IgD-negative memory B cell (primary cell): ENCODE measurements at regions not wholly inside any gene's neighbourhood (a gene's known extent, or its start where the extent isn't known, plus 50 kb on each side); places are given as distances from the start of the nearest gene placed in this dataset.

Experiments used
- H3K27ac Mint-ChIP-seq, 3 donors: one replicate each; pipeline ENCODE4 v1.8.0; 2020 to 2022; ENCODE audit warnings: mild to moderate bottlenecking in 3 of 3, mixed read lengths in 3 of 3, moderate library complexity in 1 of 3
- H3K27me3 Mint-ChIP-seq: one replicate; pipeline ENCODE4 v1.8.0; 2021; ENCODE audit warnings: mixed read lengths
- H3K36me3 Mint-ChIP-seq: one replicate; pipeline ENCODE4 v1.8.0; 2020; ENCODE audit warnings: mild to moderate bottlenecking, mixed read lengths
- H3K4me1 Mint-ChIP-seq, 3 donors: one replicate each; pipeline ENCODE4 v1.8.0; 2020 to 2022; ENCODE audit warnings: mixed read lengths in 3 of 3, mild to moderate bottlenecking in 1 of 3
- H3K4me3 Mint-ChIP-seq, 4 donors: one replicate each; pipeline ENCODE4 v1.8.0; 2020 to 2022; ENCODE audit warnings: mild to moderate bottlenecking in 4 of 4, mixed read lengths in 4 of 4, moderate library complexity in 3 of 4
- H3K9me3 Mint-ChIP-seq, 3 donors: one replicate each; pipeline ENCODE4 v1.8.0; 2020 to 2021; ENCODE audit warnings: mixed read lengths in 3 of 3, mild to moderate bottlenecking in 1 of 3

- Mint-ChIP-seq H3K27ac (no peak overlapping the region), H3K9me3 (no peaks in the 10 kb centered on the region), H3K27me3 (no peaks in the 10 kb centered on the region)
Observed at GRCh38 chr3:181885868-181886630, 174.3 kb downstream of the SOX2 start.

GRCh38 chr3:181886676-181887075, 175.0 kb downstream of the SOX2 start:
- Mint-ChIP-seq H3K4me1 (no peaks in the 10 kb centered on the region), H3K4me3 (no peak overlapping the region), H3K27ac (no peak overlapping the region), H3K9me3 (no peaks in the 10 kb centered on the region), H3K27me3 (no peaks in the 10 kb centered on the region), H3K36me3 (no peaks in the 10 kb centered on the region)

More at GRCh38 chr3:181885868-181886630, 174.3 kb downstream of the SOX2 start:
- H3K36me3 Mint-ChIP-seq: no peaks in the 10 kb centered on the region
- H3K4me1 Mint-ChIP-seq: no peaks in the 10 kb centered on the region
- no peak overlapping the region for H3K4me3 Mint-ChIP-seq

- Mint-ChIP-seq H3K27ac (no peak overlapping the region), H3K9me3 (no peaks in the 10 kb centered on the region), H3K4me3 (no peak overlapping the region), H3K36me3 (no peaks in the 10 kb centered on the region), H3K27me3 (no peaks in the 10 kb centered on the region), H3K4me1 (no peaks in the 10 kb centered on the region)
Observed at GRCh38 chr3:181887685-181888084, 176.0 kb downstream of the SOX2 start.

GRCh38 chr3:181888234-181888633, 176.5 kb downstream of the SOX2 start:
- Mint-ChIP-seq H3K27me3 (no peaks in the 10 kb centered on the region), H3K27ac (no peak overlapping the region), H3K4me1 (no peaks in the 10 kb centered on the region), H3K36me3 (no peaks in the 10 kb centered on the region), H3K9me3 (no peaks in the 10 kb centered on the region), H3K4me3 (no peak overlapping the region)

GRCh38 chr3:181892848-181893247, 181.1 kb downstream of the SOX2 start:
- Mint-ChIP-seq H3K9me3 (no peaks in the 10 kb centered on the region), H3K36me3 (peaks cover 2% of the 10 kb centered on the region), H3K4me1 (peaks cover 0 to 4% (median 0%) of the 10 kb centered on the region in 3 donors), H3K27ac (no peak overlapping the region), H3K27me3 (no peaks in the 10 kb centered on the region), H3K4me3 (no peak overlapping the region)

- H3K27ac Mint-ChIP-seq: no peak overlapping the region
- peaks cover 0 to 4% (median 2%) of the 10 kb centered on the region in 3 donors for H3K4me1 Mint-ChIP-seq
- H3K9me3 Mint-ChIP-seq: no peaks in the 10 kb centered on the region
- H3K4me3 Mint-ChIP-seq: no peak overlapping the region
- H3K27me3 Mint-ChIP-seq: no peaks in the 10 kb centered on the region
- H3K36me3 Mint-ChIP-seq: peaks cover 2% of the 10 kb centered on the region
Observed at GRCh38 chr3:181896605-181897004, 184.9 kb downstream of the SOX2 start.

- Mint-ChIP-seq H3K27ac (no peak overlapping the region), H3K4me3 (no peak overlapping the region), H3K9me3 (no peaks in the 10 kb centered on the region), H3K27me3 (no peaks in the 10 kb centered on the region), H3K4me1 (peaks cover 0 to 4% (median 2%) of the 10 kb centered on the region in 3 donors), H3K36me3 (peaks cover 1% of the 10 kb centered on the region)
Observed at GRCh38 chr3:181899702-181900101, 188.0 kb downstream of the SOX2 start.

GRCh38 chr3:181901626-181902025, 189.9 kb downstream of the SOX2 start:
- no peak overlapping the region for H3K4me3 Mint-ChIP-seq
- H3K36me3 Mint-ChIP-seq: no peaks in the 10 kb centered on the region
- H3K4me1 Mint-ChIP-seq: peaks cover 5 to 7% (median 5%) of the 10 kb centered on the region in 3 donors
- H3K27me3 Mint-ChIP-seq: no peaks in the 10 kb centered on the region
- no peak overlapping the region for H3K27ac Mint-ChIP-seq
- H3K9me3 Mint-ChIP-seq: no peaks in the 10 kb centered on the region

GRCh38 chr3:181906338-181906737, 194.6 kb downstream of the SOX2 start:
- Mint-ChIP-seq H3K4me1 (peaks cover 7 to 15% (median 11%) of the 10 kb centered on the region in 3 donors), H3K4me3 (peak overlapping the region in 3 of 4 donors; percentile 8 to 34 (median 31)), H3K9me3 (peaks cover 0 to 1% (median 0%) of the 10 kb centered on the region in 3 donors), H3K36me3 (no peaks in the 10 kb centered on the region), H3K27ac (peak overlapping the region in 2 of 3 donors; percentile 22 to 68), H3K27me3 (peaks cover 3% of the 10 kb centered on the region)

- Mint-ChIP-seq H3K36me3 (no peaks in the 10 kb centered on the region), H3K9me3 (peaks cover 0 to 1% (median 0%) of the 10 kb centered on the region in 3 donors), H3K4me1 (peaks cover 7 to 15% (median 11%) of the 10 kb centered on the region in 3 donors), H3K27me3 (peaks cover 3% of the 10 kb centered on the region), H3K27ac (no peak overlapping the region), H3K4me3 (no peak overlapping the region)
Observed at GRCh38 chr3:181909241-181909640, 197.5 kb downstream of the SOX2 start.

GRCh38 chr3:181912384-181912783, 200.7 kb downstream of the SOX2 start:
- H3K27ac Mint-ChIP-seq: no peak overlapping the region
- H3K9me3 Mint-ChIP-seq: peaks cover 0 to under 1% (median 0%) of the 10 kb centered on the region in 3 donors
- H3K27me3 Mint-ChIP-seq: peaks cover under 1% of the 10 kb centered on the region
- H3K4me3 Mint-ChIP-seq: no peak overlapping the region
- H3K4me1 Mint-ChIP-seq: peaks cover under 1 to 6% (median 5%) of the 10 kb centered on the region in 3 donors
- no peaks in the 10 kb centered on the region for H3K36me3 Mint-ChIP-seq

- Mint-ChIP-seq H3K36me3 (no peaks in the 10 kb centered on the region), H3K9me3 (no peaks in the 10 kb centered on the region), H3K4me1 (peaks cover 0 to 4% (median 3%) of the 10 kb centered on the region in 3 donors), H3K4me3 (no peak overlapping the region), H3K27ac (no peak overlapping the region), H3K27me3 (no peaks in the 10 kb centered on the region)
Observed at GRCh38 chr3:181913254-181913653, 201.5 kb downstream of the SOX2 start.

GRCh38 chr3:181915551-181915950, 203.8 kb downstream of the SOX2 start:
- Mint-ChIP-seq H3K9me3 (no peaks in the 10 kb centered on the region), H3K4me1 (peaks cover 3 to 5% (median 3%) of the 10 kb centered on the region in 3 donors), H3K27me3 (no peaks in the 10 kb centered on the region), H3K4me3 (no peak overlapping the region), H3K27ac (no peak overlapping the region), H3K36me3 (no peaks in the 10 kb centered on the region)

GRCh38 chr3:181916013-181916412, 204.3 kb downstream of the SOX2 start:
- H3K4me3 Mint-ChIP-seq: no peak overlapping the region
- H3K4me1 Mint-ChIP-seq: peaks cover 6 to 8% (median 6%) of the 10 kb centered on the region in 3 donors
- H3K36me3 Mint-ChIP-seq: no peaks in the 10 kb centered on the region
- H3K27ac Mint-ChIP-seq: no peak overlapping the region
- H3K9me3 Mint-ChIP-seq: no peaks in the 10 kb centered on the region
- no peaks in the 10 kb centered on the region for H3K27me3 Mint-ChIP-seq

GRCh38 chr3:181917027-181917426, 205.3 kb downstream of the SOX2 start:
- Mint-ChIP-seq H3K36me3 (no peaks in the 10 kb centered on the region), H3K4me1 (peaks cover 13 to 14% (median 13%) of the 10 kb centered on the region in 3 donors), H3K9me3 (no peaks in the 10 kb centered on the region), H3K4me3 (no peak overlapping the region), H3K27me3 (no peaks in the 10 kb centered on the region), H3K27ac (no peak overlapping the region)

GRCh38 chr3:181919375-181919774, 207.7 kb downstream of the SOX2 start:
- H3K4me1 Mint-ChIP-seq: peaks cover 13 to 18% (median 14%) of the 10 kb centered on the region in 3 donors
- peaks cover 0 to 4% (median 0%) of the 10 kb centered on the region in 3 donors for H3K9me3 Mint-ChIP-seq
- no peaks in the 10 kb centered on the region for H3K36me3 Mint-ChIP-seq
- no peak overlapping the region for H3K4me3 Mint-ChIP-seq
- peaks cover 1% of the 10 kb centered on the region for H3K27me3 Mint-ChIP-seq
- no peak overlapping the region for H3K27ac Mint-ChIP-seq
